GM12878 (cell line): ENCODE measurements at regions not wholly inside any gene's neighbourhood (a gene's known extent, or its start where the extent isn't known, plus 50 kb on each side); places are given as distances from the start of the nearest gene placed in this dataset.

Source experiments
- EZH2 ChIP-seq: IDR thresholded peaks from 2 replicates; pipeline ENCODE4 v1.6.1; 2012; ENCODE audit warnings: low read depth, mild to moderate bottlenecking, control low read depth, inconsistent platforms, low read length, borderline replicate concordance; ENCODE audit not compliant: control insufficient read depth
- MYC ChIP-seq: IDR thresholded peaks from 2 replicates; pipeline ENCODE4 v1.6.1; 2011; ENCODE audit warnings: mild to moderate bottlenecking, low read length, moderate library complexity, inconsistent platforms; ENCODE audit not compliant: insufficient read depth, insufficient replicate concordance, insufficient read length, severe bottlenecking
- TF ChIP-seq, protein P1 (sequence below): fragments of 450-650 bp; IDR thresholded peaks from 2 replicates; pipeline ENCODE4 v1.6.1; 2018; ENCODE audit warnings: borderline replicate concordance, mild to moderate bottlenecking; ENCODE audit not compliant: partially characterized antibody
- TF ChIP-seq, protein P2 (sequence below), 3 experiments: IDR thresholded peaks in 2 of 3; conservative IDR thresholded peaks in 1 of 3; 2 replicates each; pipeline ENCODE4 v1.5.1; 2011; ENCODE audit warnings: low read depth in 3 of 3, low read length in 3 of 3, mild to moderate bottlenecking in 3 of 3, control low read depth in 2 of 3, moderate library complexity in 2 of 3, inconsistent platforms in 1 of 3, mixed read lengths in 1 of 3; ENCODE audit not compliant: control insufficient read depth in 2 of 3, insufficient read depth in 1 of 3; ENCODE audit errors: extremely low read depth in 1 of 3

DNA sequence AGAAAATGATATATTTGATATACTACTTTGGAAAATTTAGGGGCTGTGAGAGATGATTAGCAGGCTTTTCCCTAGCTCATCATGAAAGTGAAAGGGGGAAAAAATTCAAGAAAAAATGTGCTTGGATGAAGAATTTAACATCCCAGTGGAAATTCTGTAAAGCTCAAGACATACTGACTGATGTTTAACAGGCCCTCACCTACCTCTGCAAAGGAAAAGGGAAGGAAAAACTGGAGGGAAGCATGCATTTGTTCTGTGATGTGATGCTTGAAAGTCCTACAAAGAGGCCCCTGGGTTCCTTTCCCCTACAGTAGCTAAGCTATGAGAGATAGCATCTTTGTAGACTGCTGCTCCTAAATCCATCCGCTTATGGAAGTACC lies 364.1 kb downstream of the PDGFC start:
- no peak for TF ChIP-seq MYC
- TF ChIP-seq, protein P1, sequence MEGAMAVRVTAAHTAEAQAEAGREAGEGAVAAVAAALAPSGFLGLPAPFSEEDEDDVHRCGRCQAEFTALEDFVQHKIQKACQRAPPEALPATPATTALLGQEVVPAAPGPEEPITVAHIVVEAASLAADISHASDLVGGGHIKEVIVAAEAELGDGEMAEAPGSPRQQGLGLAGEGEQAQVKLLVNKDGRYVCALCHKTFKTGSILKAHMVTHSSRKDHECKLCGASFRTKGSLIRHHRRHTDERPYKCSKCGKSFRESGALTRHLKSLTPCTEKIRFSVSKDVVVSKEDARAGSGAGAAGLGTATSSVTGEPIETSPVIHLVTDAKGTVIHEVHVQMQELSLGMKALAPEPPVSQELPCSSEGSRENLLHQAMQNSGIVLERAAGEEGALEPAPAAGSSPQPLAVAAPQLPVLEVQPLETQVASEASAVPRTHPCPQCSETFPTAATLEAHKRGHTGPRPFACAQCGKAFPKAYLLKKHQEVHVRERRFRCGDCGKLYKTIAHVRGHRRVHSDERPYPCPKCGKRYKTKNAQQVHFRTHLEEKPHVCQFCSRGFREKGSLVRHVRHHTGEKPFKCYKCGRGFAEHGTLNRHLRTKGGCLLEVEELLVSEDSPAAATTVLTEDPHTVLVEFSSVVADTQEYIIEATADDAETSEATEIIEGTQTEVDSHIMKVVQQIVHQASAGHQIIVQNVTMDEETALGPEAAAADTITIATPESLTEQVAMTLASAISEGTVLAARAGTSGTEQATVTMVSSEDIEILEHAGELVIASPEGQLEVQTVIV = no peak
- TF ChIP-seq EZH2 = no peak
- TF ChIP-seq, protein P2, sequence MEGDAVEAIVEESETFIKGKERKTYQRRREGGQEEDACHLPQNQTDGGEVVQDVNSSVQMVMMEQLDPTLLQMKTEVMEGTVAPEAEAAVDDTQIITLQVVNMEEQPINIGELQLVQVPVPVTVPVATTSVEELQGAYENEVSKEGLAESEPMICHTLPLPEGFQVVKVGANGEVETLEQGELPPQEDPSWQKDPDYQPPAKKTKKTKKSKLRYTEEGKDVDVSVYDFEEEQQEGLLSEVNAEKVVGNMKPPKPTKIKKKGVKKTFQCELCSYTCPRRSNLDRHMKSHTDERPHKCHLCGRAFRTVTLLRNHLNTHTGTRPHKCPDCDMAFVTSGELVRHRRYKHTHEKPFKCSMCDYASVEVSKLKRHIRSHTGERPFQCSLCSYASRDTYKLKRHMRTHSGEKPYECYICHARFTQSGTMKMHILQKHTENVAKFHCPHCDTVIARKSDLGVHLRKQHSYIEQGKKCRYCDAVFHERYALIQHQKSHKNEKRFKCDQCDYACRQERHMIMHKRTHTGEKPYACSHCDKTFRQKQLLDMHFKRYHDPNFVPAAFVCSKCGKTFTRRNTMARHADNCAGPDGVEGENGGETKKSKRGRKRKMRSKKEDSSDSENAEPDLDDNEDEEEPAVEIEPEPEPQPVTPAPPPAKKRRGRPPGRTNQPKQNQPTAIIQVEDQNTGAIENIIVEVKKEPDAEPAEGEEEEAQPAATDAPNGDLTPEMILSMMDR (IDR thresholded peaks at IDR 0.05 in 2 of 3, conservative IDR thresholded peaks at IDR 0.05 in 1 of 3; ENCODE audit: control insufficient read depth in 2 of 3, extremely low read depth in 1 of 3, insufficient read depth in 1 of 3, low read depth in 3 of 3, low read length in 3 of 3) = no peak
